Immature natural killer cell (primary cell): ENCODE measurements at regions not wholly inside any gene's neighbourhood (a gene's known extent, or its start where the extent isn't known, plus 50 kb on each side); places are given as distances from the start of the nearest gene placed in this dataset.
"Not testable (repeated sequence)": the region's sequence is repeated elsewhere in the genome, so short reads cannot be mapped to it uniquely, and the experiment has no call there.

ENCODE experiments used
- DNase-seq, 3 donors: peaks; one replicate each; pipeline ENCODE4 v3.0.0; 2022; ENCODE audit warnings: mixed read lengths in 1 of 3
- H3K27ac Mint-ChIP-seq, 6 donors: one replicate each; pipeline ENCODE4 v1.8.0; 2020; ENCODE audit warnings: mixed read lengths in 6 of 6, mild to moderate bottlenecking in 5 of 6, inconsistent platforms in 4 of 6, moderate library complexity in 3 of 6
- H3K27me3 Mint-ChIP-seq, 3 donors: one replicate each; pipeline ENCODE4 v1.8.0; 2020 to 2021; ENCODE audit warnings: low read depth in 3 of 3, mild to moderate bottlenecking in 3 of 3, mixed read lengths in 3 of 3, moderate library complexity in 3 of 3, inconsistent platforms in 1 of 3
- H3K36me3 Mint-ChIP-seq, 3 donors: one replicate each; pipeline ENCODE4 v1.8.0; 2020; ENCODE audit warnings: mixed read lengths in 3 of 3, inconsistent platforms in 2 of 3, mild to moderate bottlenecking in 2 of 3
- H3K4me1 Mint-ChIP-seq, 2 donors: one replicate each; pipeline ENCODE4 v1.8.0; 2020; ENCODE audit warnings: inconsistent platforms in 2 of 2, mild to moderate bottlenecking in 2 of 2, mixed read lengths in 2 of 2, moderate library complexity in 1 of 2
- H3K4me3 Mint-ChIP-seq, 5 donors: one replicate each; pipeline ENCODE4 v1.8.0; 2020; ENCODE audit warnings: mild to moderate bottlenecking in 5 of 5, mixed read lengths in 5 of 5, inconsistent platforms in 3 of 5, moderate library complexity in 3 of 5
- H3K9me3 Mint-ChIP-seq, 6 donors: one replicate each; pipeline ENCODE4 v1.8.0; 2020; ENCODE audit warnings: mild to moderate bottlenecking in 6 of 6, mixed read lengths in 6 of 6, inconsistent platforms in 4 of 6, moderate library complexity in 3 of 6

GRCh38 chr4:128758314-128758922, 51.1 kb upstream of the JADE1 start:
- Mint-ChIP-seq H3K27ac (no peak overlapping the region), H3K36me3 (no peaks in the 10 kb centered on the region), H3K4me3 (no peak overlapping the region), H3K27me3 (peaks cover 2 to 7% (median 2%) of the 10 kb centered on the region in 3 donors), H3K4me1 (no peaks in the 10 kb centered on the region), H3K9me3 (no peaks in the 10 kb centered on the region)
- no peak for DNase-seq

- Mint-ChIP-seq H3K27ac (no peak overlapping the region), H3K36me3 (no peaks in the 10 kb centered on the region), H3K4me1 (no peaks in the 10 kb centered on the region), H3K4me3 (no peak overlapping the region), H3K27me3 (peaks cover 2 to 7% (median 2%) of the 10 kb centered on the region in 3 donors), H3K9me3 (no peaks in the 10 kb centered on the region)
- DNase-seq: no peak
Measured at GRCh38 chr4:128757712-128758111, 51.8 kb upstream of the JADE1 start.

GRCh38 chr4:128751354-128751753, 58.1 kb upstream of the JADE1 start:
- H3K4me1 Mint-ChIP-seq: no peaks in the 10 kb centered on the region
- no peak overlapping the region for H3K4me3 Mint-ChIP-seq
- no peak for DNase-seq
- H3K36me3 Mint-ChIP-seq: no peaks in the 10 kb centered on the region
- H3K9me3 Mint-ChIP-seq: no peaks in the 10 kb centered on the region
- peaks cover 2 to 4% (median 3%) of the 10 kb centered on the region in 3 donors for H3K27me3 Mint-ChIP-seq
- no peak overlapping the region for H3K27ac Mint-ChIP-seq

GRCh38 chr4:128741748-128742147, 67.8 kb upstream of the JADE1 start:
- not testable (repeated sequence) for H3K27me3 Mint-ChIP-seq, H3K27ac Mint-ChIP-seq, DNase-seq, H3K4me1 Mint-ChIP-seq, H3K4me3 Mint-ChIP-seq, H3K9me3 Mint-ChIP-seq, H3K36me3 Mint-ChIP-seq

- Mint-ChIP-seq H3K27me3 (peaks cover 0 to 4% (median 0%) of the 10 kb centered on the region in 3 donors), H3K4me1 (no peaks in the 10 kb centered on the region), H3K9me3 (no peaks in the 10 kb centered on the region), H3K4me3 (no peak overlapping the region), H3K27ac (peak overlapping the region in 1 of 6 donors; percentile 67), H3K36me3 (no peaks in the 10 kb centered on the region)
- no peak for DNase-seq
Measured at GRCh38 chr4:128737098-128737513, 72.4 kb upstream of the JADE1 start.

- H3K36me3 Mint-ChIP-seq: no peaks in the 10 kb centered on the region
- no peak overlapping the region for H3K27ac Mint-ChIP-seq
- no peaks in the 10 kb centered on the region for H3K4me1 Mint-ChIP-seq
- H3K9me3 Mint-ChIP-seq: no peaks in the 10 kb centered on the region
- no peak overlapping the region for H3K4me3 Mint-ChIP-seq
- DNase-seq: no peak
- peaks cover 0 to 3% (median 0%) of the 10 kb centered on the region in 3 donors for H3K27me3 Mint-ChIP-seq
Measured at GRCh38 chr4:128735714-128736113, 73.8 kb upstream of the JADE1 start.

- no peaks in the 10 kb centered on the region for H3K9me3 Mint-ChIP-seq
- DNase-seq: no peak
- H3K27ac Mint-ChIP-seq: no peak overlapping the region
- no peak overlapping the region for H3K4me3 Mint-ChIP-seq
- H3K36me3 Mint-ChIP-seq: no peaks in the 10 kb centered on the region
- H3K4me1 Mint-ChIP-seq: no peaks in the 10 kb centered on the region
- peaks cover 0 to 10% (median 3%) of the 10 kb centered on the region in 3 donors for H3K27me3 Mint-ChIP-seq
Measured at GRCh38 chr4:128728190-128728589, 81.3 kb upstream of the JADE1 start.

GRCh38 chr4:128727658-128728057, 81.8 kb upstream of the JADE1 start:
- Mint-ChIP-seq H3K36me3 (no peaks in the 10 kb centered on the region), H3K4me3 (no peak overlapping the region), H3K4me1 (no peaks in the 10 kb centered on the region), H3K27me3 (peaks cover 0 to 10% (median 3%) of the 10 kb centered on the region in 3 donors), H3K9me3 (no peaks in the 10 kb centered on the region), H3K27ac (no peak overlapping the region)
- DNase-seq: no peak

GRCh38 chr4:128725405-128726055, 84.0 kb upstream of the JADE1 start:
- H3K36me3 Mint-ChIP-seq: no peaks in the 10 kb centered on the region
- H3K9me3 Mint-ChIP-seq: no peaks in the 10 kb centered on the region
- peaks cover 0 to 7% (median 6%) of the 10 kb centered on the region in 3 donors for H3K27me3 Mint-ChIP-seq
- no peaks in the 10 kb centered on the region for H3K4me1 Mint-ChIP-seq
- no peak overlapping the region for H3K4me3 Mint-ChIP-seq
- DNase-seq: no peak
- H3K27ac Mint-ChIP-seq: no peak overlapping the region

GRCh38 chr4:128722911-128723310, 86.6 kb upstream of the JADE1 start:
- no peaks in the 10 kb centered on the region for H3K36me3 Mint-ChIP-seq
- H3K4me3 Mint-ChIP-seq: no peak overlapping the region
- no peak for DNase-seq
- no peaks in the 10 kb centered on the region for H3K9me3 Mint-ChIP-seq
- no peaks in the 10 kb centered on the region for H3K4me1 Mint-ChIP-seq
- no peak overlapping the region for H3K27ac Mint-ChIP-seq
- peaks cover 0 to 7% (median 6%) of the 10 kb centered on the region in 3 donors for H3K27me3 Mint-ChIP-seq

- DNase-seq: no peak
- Mint-ChIP-seq H3K36me3 (no peaks in the 10 kb centered on the region), H3K4me1 (no peaks in the 10 kb centered on the region), H3K27me3 (peaks cover 1 to 6% (median 4%) of the 10 kb centered on the region in 3 donors), H3K27ac (no peak overlapping the region), H3K9me3 (no peaks in the 10 kb centered on the region), H3K4me3 (no peak overlapping the region)
Measured at GRCh38 chr4:128721896-128722295, 87.6 kb upstream of the JADE1 start.

- Mint-ChIP-seq H3K4me1 (no peaks in the 10 kb centered on the region), H3K4me3 (no peak overlapping the region), H3K36me3 (no peaks in the 10 kb centered on the region), H3K9me3 (no peaks in the 10 kb centered on the region), H3K27ac (no peak overlapping the region), H3K27me3 (peaks cover 1 to 8% (median 2%) of the 10 kb centered on the region in 3 donors)
- no peak for DNase-seq
Measured at GRCh38 chr4:128720270-128720669, 89.2 kb upstream of the JADE1 start.

- peaks cover 0 to 5% (median 1%) of the 10 kb centered on the region in 3 donors for H3K27me3 Mint-ChIP-seq
- no peak overlapping the region for H3K4me3 Mint-ChIP-seq
- no peaks in the 10 kb centered on the region for H3K9me3 Mint-ChIP-seq
- no peaks in the 10 kb centered on the region for H3K36me3 Mint-ChIP-seq
- H3K4me1 Mint-ChIP-seq: no peaks in the 10 kb centered on the region
- DNase-seq: no peak
- H3K27ac Mint-ChIP-seq: no peak overlapping the region
Measured at GRCh38 chr4:128718768-128719167, 90.7 kb upstream of the JADE1 start.

GRCh38 chr4:128716338-128716737, 93.2 kb upstream of the JADE1 start:
- Mint-ChIP-seq H3K9me3 (no peaks in the 10 kb centered on the region), H3K27me3 (peaks cover 0 to 4% (median 1%) of the 10 kb centered on the region in 3 donors), H3K36me3 (no peaks in the 10 kb centered on the region), H3K4me1 (no peaks in the 10 kb centered on the region), H3K27ac (no peak overlapping the region), H3K4me3 (no peak overlapping the region)
- no peak for DNase-seq

GRCh38 chr4:128715616-128716015, 93.9 kb upstream of the JADE1 start:
- Mint-ChIP-seq H3K27ac (no peak overlapping the region), H3K27me3 (peaks cover 0 to 3% (median 1%) of the 10 kb centered on the region in 3 donors), H3K9me3 (no peaks in the 10 kb centered on the region), H3K4me1 (no peaks in the 10 kb centered on the region), H3K4me3 (no peak overlapping the region), H3K36me3 (no peaks in the 10 kb centered on the region)
- no peak for DNase-seq
